ENCODE measurements at regions not wholly inside any gene's neighbourhood (a gene's known extent, or its start where the extent isn't known, plus 50 kb on each side); places are given as distances from the start of the nearest gene placed in this dataset.

DNA sequence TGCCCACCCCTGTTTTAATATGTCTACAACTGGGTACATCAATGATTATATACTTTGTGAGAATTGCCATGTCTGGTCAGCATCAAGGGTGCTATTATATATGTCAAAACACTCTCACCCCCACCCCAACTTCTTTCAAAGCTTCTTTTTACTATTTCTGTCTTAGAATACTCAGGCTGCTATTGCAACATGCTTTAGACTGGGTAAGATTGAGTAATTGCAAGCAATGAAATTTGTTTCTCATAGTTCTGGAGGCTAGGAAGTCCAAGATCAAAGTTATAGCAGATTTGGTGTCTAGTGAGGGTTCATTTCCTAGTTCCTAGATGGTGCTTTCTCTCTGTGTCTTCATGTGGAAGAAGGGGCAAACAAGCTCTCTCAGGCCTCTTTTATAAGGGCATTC lies 100.5 kb upstream of the KCNK1 start:
- TF ChIP-seq, protein P1, sequence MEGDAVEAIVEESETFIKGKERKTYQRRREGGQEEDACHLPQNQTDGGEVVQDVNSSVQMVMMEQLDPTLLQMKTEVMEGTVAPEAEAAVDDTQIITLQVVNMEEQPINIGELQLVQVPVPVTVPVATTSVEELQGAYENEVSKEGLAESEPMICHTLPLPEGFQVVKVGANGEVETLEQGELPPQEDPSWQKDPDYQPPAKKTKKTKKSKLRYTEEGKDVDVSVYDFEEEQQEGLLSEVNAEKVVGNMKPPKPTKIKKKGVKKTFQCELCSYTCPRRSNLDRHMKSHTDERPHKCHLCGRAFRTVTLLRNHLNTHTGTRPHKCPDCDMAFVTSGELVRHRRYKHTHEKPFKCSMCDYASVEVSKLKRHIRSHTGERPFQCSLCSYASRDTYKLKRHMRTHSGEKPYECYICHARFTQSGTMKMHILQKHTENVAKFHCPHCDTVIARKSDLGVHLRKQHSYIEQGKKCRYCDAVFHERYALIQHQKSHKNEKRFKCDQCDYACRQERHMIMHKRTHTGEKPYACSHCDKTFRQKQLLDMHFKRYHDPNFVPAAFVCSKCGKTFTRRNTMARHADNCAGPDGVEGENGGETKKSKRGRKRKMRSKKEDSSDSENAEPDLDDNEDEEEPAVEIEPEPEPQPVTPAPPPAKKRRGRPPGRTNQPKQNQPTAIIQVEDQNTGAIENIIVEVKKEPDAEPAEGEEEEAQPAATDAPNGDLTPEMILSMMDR (IDR thresholded peaks at IDR 0.05; ENCODE audit: low read length), result no peak
- TF ChIP-seq EZH2 (optimal IDR thresholded peaks at IDR 0.05; ENCODE audit: low read depth, low read length) (no peak), EZH2phosphoT487 (IDR thresholded peaks at IDR 0.05; ENCODE audit: low read length) (no peak)

Data from MM.1S (cell line).